ENCODE measurements at regions not wholly inside any gene's neighbourhood (a gene's known extent, or its start where the extent isn't known, plus 50 kb on each side); places are given as distances from the start of the nearest gene placed in this dataset.

DNA sequence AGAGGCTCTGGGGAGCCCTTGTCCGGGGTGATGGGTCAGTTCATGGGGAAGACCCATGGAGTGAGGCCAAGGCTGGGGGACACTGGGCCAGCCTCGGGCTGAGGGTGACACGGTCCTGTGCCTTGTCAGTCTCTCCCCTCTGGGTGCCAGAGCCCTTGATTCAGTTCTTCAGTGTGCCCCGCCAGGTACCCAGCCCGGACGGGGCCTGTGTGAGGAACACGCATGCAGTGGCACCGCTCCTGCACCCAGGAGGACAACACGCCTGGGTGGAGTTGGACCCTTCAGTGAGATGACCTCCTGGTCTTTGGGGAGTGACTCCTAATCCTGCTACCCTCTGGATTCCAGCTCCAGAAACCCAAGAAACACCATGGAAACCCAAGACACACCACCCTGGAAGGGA lies 264.4 kb downstream of the LOXHD1 start:
- no peak for TF ChIP-seq SMC3 (conservative IDR thresholded peaks at IDR 0.05; ENCODE audit: poor library complexity)
- no peak for TF ChIP-seq MXI1 (conservative IDR thresholded peaks at IDR 0.05; ENCODE audit: poor library complexity, severe bottlenecking)
- TF ChIP-seq RAD21 (conservative IDR thresholded peaks at IDR 0.05), result no peak
- H3F3A ChIP-seq (ENCODE audit: insufficient read depth, low read length, poor library complexity, severe bottlenecking), result no peaks in the 10 kb centered on the region
- no peak overlapping the region for H3K27ac ChIP-seq (ENCODE audit: low read length)
- H3K36me3 ChIP-seq (ENCODE audit: insufficient read depth, low read length), result no peaks in the 10 kb centered on the region
- H3K27me3 ChIP-seq (ENCODE audit: insufficient read depth, low read depth, low read length), result no peaks in the 10 kb centered on the region
- no peak overlapping the region for H3K4me2 ChIP-seq (ENCODE audit: low read length)
- no peaks in the 10 kb centered on the region for H3K79me2 ChIP-seq (replicated peaks; ENCODE audit: insufficient read depth, low read length)
- no peak overlapping the region for H2AFZ ChIP-seq (ENCODE audit: low read depth, low read length)
- no peak overlapping the region for H3K4me3 ChIP-seq (ENCODE audit: low read length)
- H3K9me3 ChIP-seq (ENCODE audit: low read length), result no peaks in the 10 kb centered on the region
- H3K9me2 ChIP-seq (ENCODE audit: insufficient read depth, low read length), result no peaks in the 10 kb centered on the region
- H4K20me1 ChIP-seq (ENCODE audit: insufficient read depth), result no peaks in the 10 kb centered on the region
- no peak overlapping the region for H3K9ac ChIP-seq (ENCODE audit: low read length)

GRCh38 chr18:46393230-46393629 lies 263.8 kb downstream of the LOXHD1 start:
- no peaks in the 10 kb centered on the region for H4K20me1 ChIP-seq (ENCODE audit: insufficient read depth)
- H3K27me3 ChIP-seq (ENCODE audit: insufficient read depth, low read depth, low read length), result no peaks in the 10 kb centered on the region
- no peak overlapping the region for H2AFZ ChIP-seq (ENCODE audit: low read depth, low read length)
- no peaks in the 10 kb centered on the region for H3K9me2 ChIP-seq (ENCODE audit: insufficient read depth, low read length)
- H3F3A ChIP-seq (ENCODE audit: insufficient read depth, low read length, poor library complexity, severe bottlenecking), result no peaks in the 10 kb centered on the region
- no peak overlapping the region for H3K4me3 ChIP-seq (ENCODE audit: low read length)
- H3K4me2 ChIP-seq (ENCODE audit: low read length), result no peak overlapping the region
- TF ChIP-seq REST (IDR thresholded peaks at IDR 0.05; ENCODE audit: borderline replicate concordance) (no peak), POLR2AphosphoS5 (IDR thresholded peaks at IDR 0.05) (no peak), MXI1 (conservative IDR thresholded peaks at IDR 0.05; ENCODE audit: poor library complexity, severe bottlenecking) (no peak), TAF1 (IDR thresholded peaks at IDR 0.05; ENCODE audit: low read depth) (no peak), EZH2 (IDR thresholded peaks at IDR 0.05; ENCODE audit: borderline replicate concordance, insufficient read depth, low read length, poor library complexity, severe bottlenecking) (no peak), RAD21 (conservative IDR thresholded peaks at IDR 0.05) (no peak), SMC3 (conservative IDR thresholded peaks at IDR 0.05; ENCODE audit: poor library complexity) (no peak), CTCF (IDR thresholded peaks at IDR 0.05; ENCODE audit: poor library complexity, severe bottlenecking) (no peak), EP300 (conservative IDR thresholded peaks at IDR 0.05; ENCODE audit: poor library complexity, severe bottlenecking) (no peak)
- no peak overlapping the region for H3K27ac ChIP-seq (ENCODE audit: low read length)
- H3K9me3 ChIP-seq (ENCODE audit: low read length), result no peaks in the 10 kb centered on the region
- no peak overlapping the region for H3K9ac ChIP-seq (ENCODE audit: low read length)
- no peaks in the 10 kb centered on the region for H3K79me2 ChIP-seq (replicated peaks; ENCODE audit: insufficient read depth, low read length)
- no peaks in the 10 kb centered on the region for H3K36me3 ChIP-seq (ENCODE audit: insufficient read depth, low read length)

GRCh38 chr18:46393961-46394360 lies 263.1 kb downstream of the LOXHD1 start:
- TF ChIP-seq REST (IDR thresholded peaks at IDR 0.05; ENCODE audit: borderline replicate concordance), result no peak
- TF ChIP-seq RAD21 (conservative IDR thresholded peaks at IDR 0.05), result no peak
- TF ChIP-seq EZH2 (IDR thresholded peaks at IDR 0.05; ENCODE audit: borderline replicate concordance, insufficient read depth, low read length, poor library complexity, severe bottlenecking), result no peak
- TF ChIP-seq MXI1 (conservative IDR thresholded peaks at IDR 0.05; ENCODE audit: poor library complexity, severe bottlenecking), result no peak
- no peak for TF ChIP-seq TAF1 (IDR thresholded peaks at IDR 0.05; ENCODE audit: low read depth)
- no peak for TF ChIP-seq EP300 (conservative IDR thresholded peaks at IDR 0.05; ENCODE audit: poor library complexity, severe bottlenecking)
- no peak for TF ChIP-seq CTCF (IDR thresholded peaks at IDR 0.05; ENCODE audit: poor library complexity, severe bottlenecking)
- TF ChIP-seq SMC3 (conservative IDR thresholded peaks at IDR 0.05; ENCODE audit: poor library complexity), result no peak
- TF ChIP-seq POLR2AphosphoS5 (IDR thresholded peaks at IDR 0.05), result no peak
- Histone ChIP-seq H4K20me1 (ENCODE audit: insufficient read depth) (no peaks in the 10 kb centered on the region), H3F3A (ENCODE audit: insufficient read depth, low read length, poor library complexity, severe bottlenecking) (no peaks in the 10 kb centered on the region), H3K27ac (ENCODE audit: low read length) (no peak overlapping the region), H3K9ac (ENCODE audit: low read length) (no peak overlapping the region), H3K27me3 (ENCODE audit: insufficient read depth, low read depth, low read length) (no peaks in the 10 kb centered on the region), H3K9me3 (ENCODE audit: low read length) (no peaks in the 10 kb centered on the region), H3K9me2 (ENCODE audit: insufficient read depth, low read length) (no peaks in the 10 kb centered on the region), H2AFZ (ENCODE audit: low read depth, low read length) (no peak overlapping the region), H3K4me2 (ENCODE audit: low read length) (no peak overlapping the region), H3K79me2 (replicated peaks; ENCODE audit: insufficient read depth, low read length) (no peaks in the 10 kb centered on the region), H3K36me3 (ENCODE audit: insufficient read depth, low read length) (no peaks in the 10 kb centered on the region), H3K4me3 (ENCODE audit: low read length) (no peak overlapping the region)

Data from neural cell (in vitro differentiated cells).